HCT116 (cell line): ENCODE measurements at regions not wholly inside any gene's neighbourhood (a gene's known extent, or its start where the extent isn't known, plus 50 kb on each side); places are given as distances from the start of the nearest gene placed in this dataset.

Experiments
- ATAC-seq: fragments of 200-7000 bp; cut with Tn5 transposase; 2 replicates; pipeline ENCODE4 v1.9.1; 2020; ENCODE audit warnings: mild to moderate bottlenecking, moderate library complexity
- BruUV-seq: library from RNA; stranded (reverse); fragments of 400-500 nt; replicated peaks from 2 replicates; lab custom pipeline; 2021; lab: Mats Ljungman, UMichigan
- CTCF ChIA-PET: fragments of 300-600 bp; sonication (Branson Sonifier 250); formaldehyde crosslinking; loops from one replicate; lab custom pipeline; 2021; ENCODE audit warnings: antibody characterized with exemption; lab: Charles Lee
- POLR2A ChIA-PET: fragments of 300-600, 350-600 bp; sonication (Branson Sonifier 250); formaldehyde crosslinking; loops from one replicate; lab custom pipeline; 2021; ENCODE audit warnings: antibody characterized with exemption; lab: Charles Lee
- RAD21 ChIA-PET, 2 experiments: fragments of 300-600 bp; sonication (Branson Sonifier 250); formaldehyde crosslinking; loops; one replicate each; lab custom pipeline; 2023; ENCODE audit warnings: low total read pairs in 2 of 2; ENCODE audit not compliant: uncharacterized antibody in 2 of 2, unreplicated experiment in 2 of 2, low non-redundant PET in 1 of 2; lab: Charles Lee
- DNase-seq: peaks from one replicate; pipeline ENCODE4 v3.0.0-alpha.2; 2010; ENCODE audit warnings: low read depth, low spot score
- H2AFZ ChIP-seq: fragments of 200-600 bp; shearing (Covaris generic), sonication (generic); 2 replicates; pipeline ENCODE4 v1.6.1; 2017; ENCODE audit warnings: low read depth, mixed run types, mixed read lengths, antibody characterized with exemption, low read length; ENCODE audit not compliant: poor library complexity, severe bottlenecking
- H3K27ac ChIP-seq: 2 replicates; pipeline ENCODE4 v1.5.1; 2012; ENCODE audit warnings: low read depth, low read length
- H3K27me3 ChIP-seq: fragments of 200-600 bp; sonication (generic); 2 replicates; pipeline ENCODE4 v1.6.1; 2016; ENCODE audit warnings: mixed run types, low read length, mixed read lengths; ENCODE audit not compliant: insufficient read depth
- H3K36me3 ChIP-seq, 2 experiments: fragments of 200-500 bp in 1 of 2; fragments of 200-600 bp in 1 of 2; sonication (Bioruptor generic) in 1 of 2; sonication (generic) in 1 of 2; 2 replicates each; pipeline versions ENCODE4 v1.5.1 to v1.6.1; 2014 to 2016; ENCODE audit warnings: low read length in 2 of 2, inconsistent platforms in 1 of 2, mixed read lengths in 1 of 2, mixed run types in 1 of 2; ENCODE audit not compliant: insufficient read depth in 2 of 2, control insufficient read depth in 1 of 2
- H3K4me1 ChIP-seq, 2 experiments: fragments of 200-600 bp in 1 of 2; sonication (generic) in 1 of 2; 2 replicates each; pipeline versions ENCODE4 v1.5.1 to v1.6.1; 2012 to 2017; ENCODE audit warnings: low read length in 2 of 2, inconsistent platforms in 1 of 2, mild to moderate bottlenecking in 1 of 2, mixed read lengths in 1 of 2, mixed run types in 1 of 2, moderate library complexity in 1 of 2; ENCODE audit not compliant: insufficient read depth in 2 of 2, control insufficient read depth in 1 of 2
- H3K4me2 ChIP-seq: fragments of 200-600 bp; sonication (generic); 2 replicates; pipeline ENCODE4 v1.6.1; 2017; ENCODE audit warnings: mixed run types, low read length, mixed read lengths
- H3K4me3 ChIP-seq, 2 experiments: fragments of 200-600 bp in 1 of 2; sonication (generic) in 1 of 2; replicated peaks in 1 of 2; 2 replicates each; pipeline ENCODE4 v1.5.1; 2011 to 2016; ENCODE audit warnings: low read length in 2 of 2, control low read depth in 1 of 2, low read depth in 1 of 2, mild to moderate bottlenecking in 1 of 2, mixed read lengths in 1 of 2, mixed run types in 1 of 2
- H3K79me2 ChIP-seq: fragments of 200-600 bp; sonication (generic); 2 replicates; pipeline ENCODE4 v1.6.1; 2017; ENCODE audit warnings: mild to moderate bottlenecking, mixed run types, low read length, moderate library complexity, mixed read lengths; ENCODE audit not compliant: insufficient read depth
- H3K9ac ChIP-seq: fragments of 200-600 bp; sonication (generic); 2 replicates; pipeline ENCODE4 v1.6.1; 2016; ENCODE audit warnings: low read length, mixed read lengths
- H3K9me2 ChIP-seq: fragments of 200-600 bp; sonication (generic), shearing (Covaris generic); 2 replicates; pipeline ENCODE4 v1.6.1; 2017; ENCODE audit warnings: mixed run types, mild to moderate bottlenecking, moderate library complexity; ENCODE audit not compliant: insufficient read depth
- H3K9me3 ChIP-seq, 2 experiments: fragments of 200-500 bp in 1 of 2; fragments of 200-600 bp in 1 of 2; sonication (Bioruptor generic) in 1 of 2; sonication (generic) in 1 of 2; 2 replicates each; pipeline ENCODE4 v1.6.1; 2014 to 2017; ENCODE audit warnings: low read length in 2 of 2, mixed read lengths in 2 of 2, inconsistent platforms in 1 of 2, low read depth in 1 of 2, mild to moderate bottlenecking in 1 of 2, mixed run types in 1 of 2, moderate library complexity in 1 of 2; ENCODE audit not compliant: control insufficient read depth in 1 of 2, insufficient read depth in 1 of 2
- H4K20me1 ChIP-seq: fragments of 200-600 bp; sonication (generic), shearing (Covaris generic); 2 replicates; pipeline ENCODE4 v1.6.1; 2017; ENCODE audit warnings: mixed run types, mild to moderate bottlenecking, moderate library complexity; ENCODE audit not compliant: insufficient read depth
- ATF3 ChIP-seq: IDR thresholded peaks from 2 replicates; pipeline ENCODE4 v1.6.1; 2012
- CBX3 ChIP-seq: IDR thresholded peaks from 2 replicates; pipeline ENCODE4 v1.6.1; 2012; ENCODE audit warnings: low read depth
- CEBPB ChIP-seq: IDR thresholded peaks from 2 replicates; pipeline ENCODE4 v1.6.1; 2012; ENCODE audit warnings: low read depth
- ELF1 ChIP-seq: IDR thresholded peaks from 2 replicates; pipeline ENCODE4 v1.6.1; 2012; ENCODE audit warnings: low read depth, borderline replicate concordance
- EZH2phosphoT487 ChIP-seq: fragments of 200-600 bp; IDR thresholded peaks from 2 replicates; pipeline ENCODE4 v1.6.1; 2018; ENCODE audit warnings: antibody characterized with exemption, borderline replicate concordance
- FOSL1 ChIP-seq: IDR thresholded peaks from 2 replicates; pipeline ENCODE4 v1.6.1; 2012; ENCODE audit warnings: low read depth
- JUND ChIP-seq: IDR thresholded peaks from 2 replicates; pipeline ENCODE4 v1.6.1; 2012
- REST ChIP-seq: IDR thresholded peaks from 2 replicates; pipeline ENCODE4 v1.6.1; 2012; ENCODE audit warnings: low read depth
- YY1 ChIP-seq: IDR thresholded peaks from 2 replicates; pipeline ENCODE4 v1.6.1; 2011; ENCODE audit warnings: low read length, low read depth, moderate library complexity, mild to moderate bottlenecking; ENCODE audit not compliant: insufficient replicate concordance; ENCODE audit errors: extremely low read depth
- ZFX ChIP-seq: fragments of 450-650 bp; IDR thresholded peaks from 2 replicates; pipeline ENCODE4 v1.6.1; 2017
- intact Hi-C: fragments of 100-400 bp; cut with micrococcal nuclease; formaldehyde crosslinking; loops from 2 replicates; pipeline ENCODE4 v1.10.0; 2022

GRCh38 chr7:88387368-88387767 is 80.7 kb upstream of the STEAP4 start (continued):
- no peak for TF ChIP-seq ATF3
- no peak for TF ChIP-seq CBX3
- no peak for TF ChIP-seq FOSL1

DNA sequence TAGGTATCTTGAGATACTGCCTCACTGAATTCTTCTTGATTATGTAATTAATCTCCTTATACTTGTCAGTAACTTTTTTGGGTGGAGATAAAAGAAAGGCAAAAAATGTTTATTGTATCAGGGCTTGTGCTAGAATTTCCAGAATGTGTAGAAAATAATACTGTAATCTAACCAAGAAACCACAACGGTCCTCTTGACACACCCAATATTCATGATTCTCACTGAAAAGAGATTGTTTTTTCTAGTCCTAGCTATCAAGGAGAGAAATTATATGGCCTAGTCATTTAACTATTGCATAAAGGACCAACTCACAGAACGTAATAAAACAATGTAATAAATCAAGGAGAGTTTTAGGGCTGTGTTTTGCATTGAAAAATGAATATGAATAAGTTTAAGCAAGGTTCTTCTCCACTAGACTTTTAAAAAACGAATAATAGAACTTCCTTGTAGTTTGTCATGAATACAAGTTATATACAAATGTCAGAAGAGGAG is 80.0 kb upstream of the STEAP4 start:
- intact Hi-C loops = no loop called here
- H3K9me3 ChIP-seq = no peaks in the 10 kb centered on the region
- POLR2A ChIA-PET = no interaction called here
- RAD21 ChIA-PET = no interaction called here
- ATAC-seq (no peak), DNase-seq (no peak)
- H3K9ac ChIP-seq = no peak overlapping the region
- H3K27me3 ChIP-seq = no peaks in the 10 kb centered on the region
- H3K9me2 ChIP-seq = no peaks in the 10 kb centered on the region
- CTCF ChIA-PET = no interaction called here
- TF ChIP-seq EZH2phosphoT487 (no peak), CBX3 (no peak), CEBPB (no peak), JUND (no peak), REST (no peak), FOSL1 (no peak), ELF1 (no peak), ATF3 (no peak), ZFX (no peak), YY1 (no peak)
- no peak overlapping the region for H3K4me3 ChIP-seq
- H2AFZ ChIP-seq = no peak overlapping the region
- H4K20me1 ChIP-seq = no peaks in the 10 kb centered on the region
- H3K27ac ChIP-seq = no peak overlapping the region
- H3K4me2 ChIP-seq = no peak overlapping the region
- no peaks in the 10 kb centered on the region for H3K79me2 ChIP-seq
- H3K36me3 ChIP-seq = no peaks in the 10 kb centered on the region
- no TSS peak for BruUV-seq
- no peaks in the 10 kb centered on the region for H3K4me1 ChIP-seq
